GM19043 (cell line): ENCODE measurements at regions not wholly inside any gene's neighbourhood (a gene's known extent, or its start where the extent isn't known, plus 50 kb on each side); places are given as distances from the start of the nearest gene placed in this dataset.

Experiments used
- ATAC-seq: cut with Tn5 transposase; IDR thresholded peaks from one replicate; pipeline ENCODE4 v1.9.1; 2021; ENCODE audit warnings: low read depth; ENCODE audit not compliant: unreplicated experiment

- ATAC-seq: no peak
Measured at GRCh38 chr3:181660337-181660736, 51.4 kb upstream of the SOX2 start.

GRCh38 chr3:181637456-181637855 lies 74.3 kb upstream of the SOX2 start:
- no peak for ATAC-seq

GRCh38 chr3:181637056-181637455 lies 74.7 kb upstream of the SOX2 start:
- ATAC-seq: no peak

- no peak for ATAC-seq
Measured at GRCh38 chr3:181635141-181635540, 76.6 kb upstream of the SOX2 start.

- no peak for ATAC-seq
Measured at GRCh38 chr3:181633556-181633955, 78.2 kb upstream of the SOX2 start.

GRCh38 chr3:181631901-181632300 lies 79.8 kb upstream of the SOX2 start:
- ATAC-seq: no peak

- ATAC-seq: no peak
Measured at GRCh38 chr3:181630853-181631252, 80.9 kb upstream of the SOX2 start.

- ATAC-seq: no peak
Measured at GRCh38 chr3:181629711-181630110, 82.0 kb upstream of the SOX2 start.

- no peak for ATAC-seq
Measured at GRCh38 chr3:181629029-181629428, 82.7 kb upstream of the SOX2 start.

GRCh38 chr3:181628384-181628783 lies 83.3 kb upstream of the SOX2 start:
- ATAC-seq: no peak

- ATAC-seq: no peak
Measured at GRCh38 chr3:181626036-181626435, 85.7 kb upstream of the SOX2 start.

GRCh38 chr3:181623924-181624694 lies 87.6 kb upstream of the SOX2 start:
- ATAC-seq: no peak

- ATAC-seq: no peak
Measured at GRCh38 chr3:181622365-181622764, 89.4 kb upstream of the SOX2 start.

GRCh38 chr3:181619897-181620296 lies 91.8 kb upstream of the SOX2 start:
- ATAC-seq: no peak

- ATAC-seq: no peak
Measured at GRCh38 chr3:181618260-181618659, 93.5 kb upstream of the SOX2 start.

- ATAC-seq: no peak
Measured at GRCh38 chr3:181616088-181617070, 95.3 kb upstream of the SOX2 start.

GRCh38 chr3:181615666-181616065 lies 96.1 kb upstream of the SOX2 start:
- ATAC-seq: no peak

GRCh38 chr3:181614878-181615277 lies 96.8 kb upstream of the SOX2 start:
- ATAC-seq: no peak

- no peak for ATAC-seq
Measured at GRCh38 chr3:181613813-181614212, 97.9 kb upstream of the SOX2 start.

GRCh38 chr3:181613191-181613590 lies 98.5 kb upstream of the SOX2 start:
- ATAC-seq: no peak

- ATAC-seq: no peak
Measured at GRCh38 chr3:181610973-181611265, 100.8 kb upstream of the SOX2 start.
